OCI-LY3 (cell line): ENCODE measurements at regions not wholly inside any gene's neighbourhood (a gene's known extent, or its start where the extent isn't known, plus 50 kb on each side); places are given as distances from the start of the nearest gene placed in this dataset.

Experiments
- CTCF ChIP-seq: fragments of 200-600, 300-600 bp; sonication (generic); IDR thresholded peaks from 2 replicates; pipeline ENCODE4 v1.5.1; 2014; ENCODE audit warnings: antibody characterized with exemption, low read length, low read depth
- EZH2phosphoT487 ChIP-seq: fragments of 200-600 bp; shearing (Covaris generic); IDR thresholded peaks from 2 replicates; pipeline ENCODE4 v1.6.1; 2018; ENCODE audit warnings: antibody characterized with exemption, mixed run types, low read depth

- TF ChIP-seq CTCF (no peak), EZH2phosphoT487 (no peak)
These were observed 467.6 kb downstream of the ARHGEF28 start for GRCh38 chr5:74093561-74093960.
